Activated gamma-delta T cell treated with Interleukin-2 at 50 U/mL for 16 hours (primary cell): ENCODE measurements at regions not wholly inside any gene's neighbourhood (a gene's known extent, or its start where the extent isn't known, plus 50 kb on each side); places are given as distances from the start of the nearest gene placed in this dataset.
A peak's percentile ranks its signal among the peaks of the same experiment; 100 is the strongest.

Source experiments
- DNase-seq: peaks from one replicate; pipeline ENCODE4 v3.0.0-alpha.2; 2020

DNA sequence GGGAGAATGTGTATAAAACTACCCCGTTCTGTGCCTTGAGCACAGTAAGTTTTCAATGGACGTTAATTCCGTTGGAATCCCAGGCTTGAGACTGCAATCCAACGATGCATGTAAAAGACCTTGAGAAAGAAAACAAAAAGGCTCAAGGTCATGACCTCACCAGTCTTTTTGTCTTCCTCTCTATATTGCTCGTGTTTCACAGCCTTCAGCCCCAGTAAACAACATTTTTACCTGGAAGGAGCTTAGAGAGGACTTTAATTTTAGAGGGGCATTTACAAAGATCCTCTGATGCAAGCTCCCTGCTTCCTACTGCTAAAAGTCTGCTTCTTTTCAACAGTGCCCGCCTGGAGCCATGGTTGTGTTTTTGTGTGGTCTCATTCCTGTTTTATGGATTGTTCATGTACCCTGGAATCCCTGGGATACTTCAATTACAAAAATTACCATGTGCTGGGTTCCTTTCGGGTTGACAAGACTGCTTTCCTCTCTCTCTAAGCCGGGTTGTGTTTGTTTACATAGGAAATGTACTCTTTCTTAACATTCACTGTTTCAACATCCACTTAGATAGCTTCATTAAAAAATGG, 320.1 kb upstream of the NFE2L3 start:
- DNase-seq = no peak

GRCh38 chr7:25832456-25832855, 319.5 kb upstream of the NFE2L3 start:
- no peak for DNase-seq

- DNase-seq = no peak
These were observed 319.1 kb upstream of the NFE2L3 start for GRCh38 chr7:25832929-25833328.

DNA sequence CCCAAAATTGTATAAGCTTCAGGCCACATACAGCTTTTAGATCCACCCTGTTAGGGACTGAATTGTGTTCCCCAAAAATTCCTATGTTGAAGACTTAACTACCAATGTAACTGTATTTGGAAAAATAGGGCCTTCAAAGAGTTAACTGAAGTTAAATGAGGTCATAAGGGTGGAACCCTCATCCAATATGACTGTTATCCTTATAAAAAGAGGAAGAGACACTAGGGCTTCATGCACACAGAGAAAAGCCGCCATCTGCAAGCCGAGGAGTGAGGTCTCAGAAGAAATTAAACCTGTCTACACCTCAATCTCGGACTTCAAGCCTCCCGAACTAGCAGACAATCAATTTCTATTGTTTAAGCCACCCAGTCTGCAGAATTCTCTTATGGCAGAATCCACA, 317.9 kb upstream of the NFE2L3 start:
- DNase-seq = no peak

- no peak for DNase-seq
These were observed 316.8 kb upstream of the NFE2L3 start for GRCh38 chr7:25835197-25835596.

GRCh38 chr7:25839084-25839769, 312.8 kb upstream of the NFE2L3 start:
- DNase-seq = no peak

DNA sequence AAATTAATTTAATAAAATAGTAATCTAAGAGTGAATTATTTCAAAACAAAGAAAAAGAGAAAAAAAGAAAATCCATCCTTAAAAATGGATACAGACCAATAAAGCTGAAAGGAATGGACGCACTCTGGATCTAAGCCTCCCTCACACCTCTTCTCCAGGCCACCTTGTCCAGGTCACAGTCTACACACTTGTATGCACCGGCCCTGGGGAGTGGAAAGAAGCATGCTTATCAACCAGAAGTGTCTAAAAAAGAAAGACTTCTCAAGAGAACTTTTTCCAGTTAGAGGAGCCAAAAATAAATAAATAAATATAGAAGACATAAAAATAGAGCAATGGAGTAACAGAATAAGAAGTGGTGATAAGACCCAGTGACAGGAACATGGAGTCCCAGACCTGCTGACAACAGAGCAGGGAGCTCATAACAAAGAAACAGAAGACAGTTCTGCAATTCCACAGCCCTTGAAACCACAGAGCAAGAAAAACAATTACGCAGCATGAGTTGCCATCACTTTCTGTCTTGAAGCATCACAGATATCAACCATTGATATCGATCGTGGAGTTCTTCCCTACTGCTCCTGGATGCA, 311.7 kb upstream of the NFE2L3 start:
- DNase-seq = no peak

DNA sequence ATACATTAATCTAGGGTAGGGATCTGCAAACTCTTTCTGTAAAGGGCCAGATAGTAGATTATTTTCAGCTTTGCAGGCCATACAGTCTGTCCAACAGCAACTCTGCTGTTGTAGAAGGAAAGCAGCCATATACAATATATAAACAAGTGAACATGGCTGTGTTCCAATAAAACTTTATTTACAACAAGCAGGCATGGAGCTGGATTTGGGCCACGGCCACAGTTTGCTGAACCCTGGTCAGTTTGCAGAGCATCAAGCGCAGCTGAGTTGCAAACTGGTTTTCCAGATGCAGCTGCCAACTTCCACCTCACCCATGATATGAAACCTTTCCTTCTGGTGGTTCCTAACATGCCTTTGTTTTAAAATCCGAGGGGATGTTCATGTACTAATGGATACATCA, 310.4 kb upstream of the NFE2L3 start:
- no peak for DNase-seq

GRCh38 chr7:25842201-25842733, 309.7 kb upstream of the NFE2L3 start:
- DNase-seq = no peak

GRCh38 chr7:25843467-25843866, 308.5 kb upstream of the NFE2L3 start:
- DNase-seq = no peak

DNA sequence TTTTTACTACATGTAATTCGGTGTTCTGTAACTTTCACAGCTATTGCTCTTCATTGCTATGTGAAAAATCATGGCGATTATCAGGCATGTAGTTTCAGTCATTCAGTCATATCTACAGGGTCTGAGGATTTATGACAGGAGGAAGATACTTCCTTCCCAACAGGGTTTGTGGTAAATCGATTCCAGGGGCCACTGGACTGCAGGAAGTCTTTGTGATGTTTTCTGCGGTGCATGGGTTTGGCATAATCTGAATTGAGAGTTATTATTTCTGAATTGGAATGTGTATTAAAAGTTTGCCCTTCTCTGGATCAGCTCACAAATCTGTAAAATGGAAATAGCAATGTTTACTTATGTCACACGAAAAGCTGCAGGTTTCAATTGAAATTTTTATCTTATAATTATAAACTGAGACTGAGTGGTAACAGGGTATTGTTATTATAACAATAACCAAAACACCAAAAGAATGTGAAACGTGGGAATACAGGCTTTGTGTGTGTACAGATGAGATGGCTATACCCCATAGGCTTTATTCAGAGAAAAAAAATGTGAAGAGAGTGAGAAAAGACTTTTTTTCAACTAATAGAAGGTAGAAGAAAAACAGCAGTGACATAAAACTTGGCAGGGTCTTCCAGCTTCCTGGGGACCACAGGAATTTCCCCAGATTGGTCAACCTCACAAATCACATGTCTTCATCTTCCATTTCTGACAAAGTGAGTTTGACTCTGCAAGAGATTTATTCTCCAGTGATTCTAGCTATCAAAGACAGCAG, 307.7 kb upstream of the NFE2L3 start:
- no peak for DNase-seq

DNA sequence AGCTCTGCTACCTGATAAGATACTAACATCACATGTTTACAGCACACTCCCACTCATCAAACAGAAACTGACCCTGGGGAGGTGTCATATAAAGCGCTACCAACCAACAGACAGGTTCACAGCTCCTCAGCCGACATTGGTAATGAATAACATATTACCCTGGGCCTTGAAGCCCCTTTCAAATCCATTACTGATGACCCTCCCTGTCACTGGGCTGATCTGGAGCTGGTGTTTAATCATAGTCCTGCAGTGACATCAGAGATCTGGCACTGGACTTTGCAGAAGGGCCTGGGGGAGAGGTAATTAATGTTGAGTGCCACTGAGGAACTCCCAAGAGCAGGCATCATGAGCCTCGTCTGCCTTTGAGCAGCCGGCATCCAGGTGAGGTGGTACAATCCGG, 306.5 kb upstream of the NFE2L3 start:
- no peak for DNase-seq

DNA sequence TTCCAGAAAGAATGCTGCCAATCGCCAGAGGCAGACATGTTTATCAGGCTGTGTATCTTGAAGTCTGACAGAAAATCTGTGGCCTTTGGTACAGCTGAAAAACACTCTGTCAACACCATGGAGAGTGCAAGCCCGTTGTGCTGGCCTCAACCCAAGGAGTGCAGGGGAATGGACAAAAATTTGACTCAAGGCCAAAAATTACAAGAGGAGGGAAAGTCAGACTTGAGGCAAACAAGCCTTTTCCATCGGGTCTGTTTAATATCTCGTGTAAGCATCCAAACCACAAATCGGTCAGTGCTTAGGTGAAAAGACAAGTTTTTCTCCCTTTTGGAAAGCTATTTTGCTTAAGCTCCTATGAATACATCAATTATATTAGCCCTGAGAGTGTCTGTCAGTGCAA, 305.3 kb upstream of the NFE2L3 start:
- DNase-seq = no peak

- no peak for DNase-seq
These were observed 304.5 kb upstream of the NFE2L3 start for GRCh38 chr7:25847336-25848070.

GRCh38 chr7:25849500-25850184, 302.4 kb upstream of the NFE2L3 start:
- DNase-seq = no peak

DNA sequence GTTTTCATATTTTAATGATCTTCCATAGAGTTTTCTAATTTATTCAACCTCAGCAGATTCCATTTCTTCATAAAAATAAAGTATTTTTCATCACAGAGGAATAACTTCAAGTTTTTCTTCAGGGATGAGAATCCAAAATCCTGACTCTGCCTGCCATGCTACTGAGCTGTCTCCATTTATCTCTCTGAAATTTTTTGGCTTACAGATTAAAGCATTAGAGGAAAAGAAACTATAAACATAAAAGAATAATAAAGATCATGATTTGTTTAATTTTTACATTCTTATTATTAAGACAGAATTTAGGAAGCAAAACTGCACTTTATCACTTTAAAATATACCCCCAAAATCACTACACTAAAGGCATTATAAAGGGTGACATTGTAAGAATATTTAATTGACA, 301.8 kb upstream of the NFE2L3 start:
- DNase-seq = no peak

GRCh38 chr7:25850735-25851134, 301.3 kb upstream of the NFE2L3 start:
- no peak for DNase-seq

- DNase-seq = peak; percentile 34
These were observed 300.4 kb upstream of the NFE2L3 start for GRCh38 chr7:25851332-25852210.

- no peak for DNase-seq
These were observed 299.6 kb upstream of the NFE2L3 start for GRCh38 chr7:25852211-25852938.

GRCh38 chr7:25852939-25853271, 299.1 kb upstream of the NFE2L3 start:
- no peak for DNase-seq

- no peak for DNase-seq
These were observed 298.7 kb upstream of the NFE2L3 start for GRCh38 chr7:25853314-25853713.
